AG04449 (cell line): ENCODE measurements at regions not wholly inside any gene's neighbourhood (a gene's known extent, or its start where the extent isn't known, plus 50 kb on each side); places are given as distances from the start of the nearest gene placed in this dataset.

ENCODE experiments used
- CTCF ChIA-PET: fragments of 350-600 bp; formaldehyde crosslinking; extraction: SDS; loops from one replicate; lab custom pipeline; 2021; ENCODE audit warnings: antibody characterized with exemption; lab: Yijun Ruan, JAX
- POLR2A ChIA-PET: fragments of 400-600, 350-600 bp; formaldehyde crosslinking; extraction: SDS; loops from one replicate; lab custom pipeline; 2020; ENCODE audit warnings: antibody characterized with exemption, inconsistent platforms; lab: Yijun Ruan, JAX
- DNase-seq: peaks from one replicate; pipeline ENCODE4 v3.0.0-alpha.2; 2010; ENCODE audit warnings: low read depth, low spot score
- H3K4me3 ChIP-seq: 2 replicates; pipeline ENCODE4 v1.5.1; 2011; ENCODE audit warnings: low read depth, mild to moderate bottlenecking, control low read depth, low read length
- TF ChIP-seq, protein P1 (sequence below): IDR thresholded peaks from one replicate; pipeline ENCODE4 v1.5.1; 2011; ENCODE audit warnings: mild to moderate bottlenecking, moderate library complexity, low read length, control low read depth, inconsistent platforms; ENCODE audit not compliant: insufficient read depth; ENCODE audit errors: missing control alignments

DNA sequence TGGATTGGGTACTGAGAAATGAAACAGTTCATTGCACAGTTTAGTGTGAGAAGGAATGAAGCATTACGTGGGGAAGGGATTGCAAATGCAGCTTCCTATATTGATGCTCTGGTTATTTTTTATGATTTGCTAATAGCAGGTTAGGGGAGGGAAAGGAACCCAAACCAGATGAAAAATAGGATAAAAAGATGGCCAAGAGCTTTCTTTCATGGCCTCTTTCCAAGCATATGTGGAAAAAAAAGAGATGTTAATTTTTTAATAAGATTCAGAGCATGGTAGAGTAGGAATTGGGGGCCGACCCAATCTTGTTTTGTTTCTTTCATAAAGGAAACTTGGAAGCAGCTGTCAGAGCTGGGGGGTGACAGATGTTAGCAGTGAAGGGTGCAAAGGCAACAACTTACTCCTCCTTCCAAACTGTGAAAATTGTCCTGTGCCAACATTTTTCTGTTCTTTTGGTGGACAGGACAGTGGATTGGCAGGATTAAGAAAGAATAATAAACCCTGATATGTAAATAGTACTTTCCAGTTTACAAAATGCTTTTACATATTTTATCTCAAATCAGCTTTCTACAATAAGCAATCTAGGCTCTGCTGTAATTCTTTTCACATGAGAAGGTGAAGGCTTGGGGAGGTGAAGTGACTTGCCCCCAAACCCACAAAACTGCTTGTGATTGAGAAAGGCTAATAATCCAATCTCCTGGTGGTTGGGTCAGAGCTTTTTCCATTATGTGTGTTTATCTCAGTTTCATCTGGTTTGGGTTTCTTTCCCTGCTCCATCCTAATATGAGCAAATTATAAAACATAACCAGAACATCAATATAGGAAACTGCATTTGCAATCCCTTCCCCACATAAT lies 270.1 kb downstream of the ETAA1 start:
- no peak for DNase-seq
- CTCF ChIA-PET: interaction anchor here (1.1 to 1.2 kb wide), 2 partner anchors 8 to 14 kb away, joined by 3 read pairs; no protein-coding TSS in a partner anchor
- POLR2A ChIA-PET: no interaction called here
- TF ChIP-seq, protein P1, sequence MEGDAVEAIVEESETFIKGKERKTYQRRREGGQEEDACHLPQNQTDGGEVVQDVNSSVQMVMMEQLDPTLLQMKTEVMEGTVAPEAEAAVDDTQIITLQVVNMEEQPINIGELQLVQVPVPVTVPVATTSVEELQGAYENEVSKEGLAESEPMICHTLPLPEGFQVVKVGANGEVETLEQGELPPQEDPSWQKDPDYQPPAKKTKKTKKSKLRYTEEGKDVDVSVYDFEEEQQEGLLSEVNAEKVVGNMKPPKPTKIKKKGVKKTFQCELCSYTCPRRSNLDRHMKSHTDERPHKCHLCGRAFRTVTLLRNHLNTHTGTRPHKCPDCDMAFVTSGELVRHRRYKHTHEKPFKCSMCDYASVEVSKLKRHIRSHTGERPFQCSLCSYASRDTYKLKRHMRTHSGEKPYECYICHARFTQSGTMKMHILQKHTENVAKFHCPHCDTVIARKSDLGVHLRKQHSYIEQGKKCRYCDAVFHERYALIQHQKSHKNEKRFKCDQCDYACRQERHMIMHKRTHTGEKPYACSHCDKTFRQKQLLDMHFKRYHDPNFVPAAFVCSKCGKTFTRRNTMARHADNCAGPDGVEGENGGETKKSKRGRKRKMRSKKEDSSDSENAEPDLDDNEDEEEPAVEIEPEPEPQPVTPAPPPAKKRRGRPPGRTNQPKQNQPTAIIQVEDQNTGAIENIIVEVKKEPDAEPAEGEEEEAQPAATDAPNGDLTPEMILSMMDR: no peak
- H3K4me3 ChIP-seq: no peak overlapping the region

- POLR2A ChIA-PET: no interaction called here
- TF ChIP-seq, protein P1: no peak
- no peak for DNase-seq
- H3K4me3 ChIP-seq: no peak overlapping the region
- CTCF ChIA-PET: interaction anchor here (1.1 to 1.9 kb wide), 2 partner anchors 18 to 363 kb away, joined by 4 to 5 read pairs; no protein-coding TSS in a partner anchor
Measured at GRCh38 chr2:67668538-67668937, 271.4 kb downstream of the ETAA1 start.

DNA sequence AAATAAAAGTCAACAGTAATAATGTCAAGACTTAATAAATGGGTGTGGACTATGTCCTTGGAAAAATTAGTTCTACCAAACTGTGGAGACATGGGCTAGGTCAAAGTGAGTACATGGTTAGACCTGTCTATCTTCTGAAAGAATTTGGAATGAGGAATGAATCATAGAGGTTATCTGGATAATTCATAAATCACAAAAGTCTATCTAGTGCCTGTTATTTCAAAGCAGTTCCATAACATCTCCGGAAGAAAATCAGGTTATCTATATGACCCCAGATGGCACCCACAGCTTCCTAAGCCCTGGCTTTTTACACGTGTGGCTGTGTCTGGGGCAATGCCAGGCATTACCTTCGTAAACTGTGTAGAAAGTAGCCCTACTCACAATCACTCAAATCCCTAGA lies 272.0 kb downstream of the ETAA1 start:
- no peak overlapping the region for H3K4me3 ChIP-seq
- DNase-seq: no peak
- CTCF ChIA-PET: interaction anchor here (1.1 to 1.9 kb wide), 2 partner anchors 18 to 362 kb away, joined by 4 to 5 read pairs; no protein-coding TSS in a partner anchor
- TF ChIP-seq, protein P1: no peak
- POLR2A ChIA-PET: interaction anchor here (0.7 kb wide), 1 partner anchor 15 kb away, joined by 3 read pairs; no protein-coding TSS in a partner anchor

DNA sequence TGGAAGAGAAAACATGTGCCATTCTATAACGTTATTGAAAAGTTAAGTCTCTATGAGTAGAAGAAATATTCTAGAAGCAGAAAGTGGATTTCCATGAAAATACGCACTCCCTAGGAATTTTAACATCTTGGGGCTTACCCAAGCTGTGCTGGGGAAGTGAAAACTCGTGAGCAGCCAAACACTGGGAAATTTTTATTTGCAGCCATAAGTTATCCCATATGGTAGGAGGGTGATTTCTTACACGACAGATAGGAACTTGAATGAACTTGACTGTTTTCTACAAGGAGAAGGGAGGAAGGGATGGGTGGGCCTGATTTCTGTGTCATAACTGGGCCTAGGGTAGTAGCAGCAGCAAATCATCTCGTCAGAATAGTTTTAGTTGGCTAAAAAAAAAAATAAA lies 272.6 kb downstream of the ETAA1 start:
- DNase-seq: no peak
- ChIA-PET POLR2A (interaction anchor here (0.7 kb wide), 1 partner anchor 14 kb away, joined by 3 read pairs; no protein-coding TSS in a partner anchor), CTCF (interaction anchor here (1.9 kb wide), 1 partner anchor 362 kb away, joined by 5 read pairs; no protein-coding TSS in a partner anchor)
- H3K4me3 ChIP-seq: no peak overlapping the region
- TF ChIP-seq, protein P1: no peak

GRCh38 chr2:67670747-67671183 lies 273.6 kb downstream of the ETAA1 start:
- DNase-seq: no peak
- ChIA-PET CTCF (no interaction called here), POLR2A (no interaction called here)
- no peak overlapping the region for H3K4me3 ChIP-seq
- TF ChIP-seq, protein P1: no peak
